GM23338 (cell line): ENCODE measurements at regions not wholly inside any gene's neighbourhood (a gene's known extent, or its start where the extent isn't known, plus 50 kb on each side); places are given as distances from the start of the nearest gene placed in this dataset.

Source experiments
- ATAC-seq: fragments of 200-7000 bp; cut with Tn5 transposase; 3 replicates; pipeline ENCODE4 v1.9.1; 2020
- DNase-seq: peaks from one replicate; pipeline ENCODE4 v3.0.0-alpha.2; 2015; ENCODE audit warnings: low spot score
- H2AFZ ChIP-seq: fragments of 200-600 bp; sonication (generic); 2 replicates; pipeline ENCODE4 v1.8.0; 2016; ENCODE audit warnings: antibody characterized with exemption, mild to moderate bottlenecking, moderate library complexity
- H3F3A ChIP-seq: fragments of 200-600 bp; sonication (generic); replicated peaks from 2 replicates; pipeline ENCODE4 v1.8.0; 2017; ENCODE audit warnings: antibody characterized with exemption, mixed run types, low read depth
- H3K27ac ChIP-seq: fragments of 200-600 bp; sonication (generic); 2 replicates; pipeline ENCODE4 v1.6.1; 2016; ENCODE audit warnings: low read depth
- H3K27me3 ChIP-seq: fragments of 200-600 bp; sonication (generic); 2 replicates; pipeline ENCODE4 v1.8.0; 2016; ENCODE audit warnings: mild to moderate bottlenecking, mixed run types, moderate library complexity; ENCODE audit not compliant: insufficient read depth
- H3K36me3 ChIP-seq: fragments of 200-600 bp; sonication (generic); 2 replicates; pipeline ENCODE4 v1.8.0; 2016; ENCODE audit warnings: mild to moderate bottlenecking; ENCODE audit not compliant: insufficient read depth
- H3K4me1 ChIP-seq: fragments of 200-600 bp; sonication (generic); 2 replicates; pipeline ENCODE4 v1.8.0; 2016; ENCODE audit warnings: mild to moderate bottlenecking, moderate library complexity; ENCODE audit not compliant: insufficient read depth
- H3K4me2 ChIP-seq: fragments of 200-600 bp; sonication (generic); 2 replicates; pipeline ENCODE4 v1.7.1; 2017; ENCODE audit warnings: mixed run types
- H3K4me3 ChIP-seq: fragments of 200-600 bp; sonication (generic); 2 replicates; pipeline ENCODE4 v1.6.1; 2016; ENCODE audit warnings: mixed run types
- H3K79me2 ChIP-seq: fragments of 200-600 bp; sonication (generic); replicated peaks from 2 replicates; pipeline ENCODE4 v1.8.0; 2017; ENCODE audit warnings: mild to moderate bottlenecking; ENCODE audit not compliant: insufficient read depth
- H3K9me2 ChIP-seq: fragments of 200-600 bp; sonication (generic); 2 replicates; pipeline ENCODE4 v1.8.0; 2017; ENCODE audit not compliant: insufficient read depth
- H4K20me1 ChIP-seq: fragments of 200-600 bp; sonication (generic); replicated peaks from 2 replicates; pipeline ENCODE4 v1.8.0; 2017; ENCODE audit warnings: mild to moderate bottlenecking; ENCODE audit not compliant: insufficient read depth
- H3K27ac Mint-ChIP-seq: 2 replicates; pipeline ENCODE4 v1.8.0; 2020; ENCODE audit warnings: inconsistent platforms, mild to moderate bottlenecking, moderate library complexity, mixed read lengths
- H3K27me3 Mint-ChIP-seq: 3 replicates; pipeline ENCODE4 v1.8.0; 2022; ENCODE audit warnings: low read depth, mild to moderate bottlenecking, moderate library complexity, mixed read lengths, inconsistent platforms; ENCODE audit not compliant: insufficient read depth, poor library complexity
- H3K36me3 Mint-ChIP-seq: 3 replicates; pipeline ENCODE4 v1.8.0; 2021; ENCODE audit warnings: low read depth, mild to moderate bottlenecking, inconsistent platforms, moderate library complexity, mixed read lengths
- H3K4me1 Mint-ChIP-seq: 3 replicates; pipeline ENCODE4 v1.8.0; 2020; ENCODE audit warnings: mild to moderate bottlenecking, inconsistent platforms, mixed read lengths
- H3K4me3 Mint-ChIP-seq: 3 replicates; pipeline ENCODE4 v1.8.0; 2021; ENCODE audit warnings: moderate library complexity, mild to moderate bottlenecking, inconsistent platforms, mixed read lengths
- H3K9me3 Mint-ChIP-seq: 3 replicates; pipeline ENCODE4 v1.8.0; 2020; ENCODE audit warnings: moderate library complexity, mild to moderate bottlenecking, inconsistent platforms, mixed read lengths
- ETS1 ChIP-seq: IDR thresholded peaks from 2 replicates; pipeline ENCODE4 v1.6.1; 2016; ENCODE audit warnings: antibody characterized with exemption
- NANOG ChIP-seq: IDR thresholded peaks from 2 replicates; pipeline ENCODE4 v1.6.1; 2016; ENCODE audit warnings: antibody characterized with exemption, borderline replicate concordance
- STAT1 ChIP-seq: IDR thresholded peaks from one replicate; pipeline ENCODE4 v1.6.1; 2016; ENCODE audit warnings: antibody characterized with exemption; ENCODE audit not compliant: unreplicated experiment
- TF ChIP-seq, protein P1 (sequence below): fragments of 250-450 bp; sonication (Bioruptor Pico); IDR thresholded peaks from 2 replicates; pipeline ENCODE4 v1.5.0; 2020; ENCODE audit warnings: mild to moderate bottlenecking, moderate library complexity
- TF ChIP-seq, protein P2 (sequence below): IDR thresholded peaks from one replicate; pipeline ENCODE4 v1.6.1; 2018; ENCODE audit warnings: antibody characterized with exemption; ENCODE audit not compliant: unreplicated experiment

GRCh38 chr2:185919155-185919554 lies 180.6 kb downstream of the FSIP2 start:
- no peak for TF ChIP-seq NANOG
- TF ChIP-seq, protein P1, sequence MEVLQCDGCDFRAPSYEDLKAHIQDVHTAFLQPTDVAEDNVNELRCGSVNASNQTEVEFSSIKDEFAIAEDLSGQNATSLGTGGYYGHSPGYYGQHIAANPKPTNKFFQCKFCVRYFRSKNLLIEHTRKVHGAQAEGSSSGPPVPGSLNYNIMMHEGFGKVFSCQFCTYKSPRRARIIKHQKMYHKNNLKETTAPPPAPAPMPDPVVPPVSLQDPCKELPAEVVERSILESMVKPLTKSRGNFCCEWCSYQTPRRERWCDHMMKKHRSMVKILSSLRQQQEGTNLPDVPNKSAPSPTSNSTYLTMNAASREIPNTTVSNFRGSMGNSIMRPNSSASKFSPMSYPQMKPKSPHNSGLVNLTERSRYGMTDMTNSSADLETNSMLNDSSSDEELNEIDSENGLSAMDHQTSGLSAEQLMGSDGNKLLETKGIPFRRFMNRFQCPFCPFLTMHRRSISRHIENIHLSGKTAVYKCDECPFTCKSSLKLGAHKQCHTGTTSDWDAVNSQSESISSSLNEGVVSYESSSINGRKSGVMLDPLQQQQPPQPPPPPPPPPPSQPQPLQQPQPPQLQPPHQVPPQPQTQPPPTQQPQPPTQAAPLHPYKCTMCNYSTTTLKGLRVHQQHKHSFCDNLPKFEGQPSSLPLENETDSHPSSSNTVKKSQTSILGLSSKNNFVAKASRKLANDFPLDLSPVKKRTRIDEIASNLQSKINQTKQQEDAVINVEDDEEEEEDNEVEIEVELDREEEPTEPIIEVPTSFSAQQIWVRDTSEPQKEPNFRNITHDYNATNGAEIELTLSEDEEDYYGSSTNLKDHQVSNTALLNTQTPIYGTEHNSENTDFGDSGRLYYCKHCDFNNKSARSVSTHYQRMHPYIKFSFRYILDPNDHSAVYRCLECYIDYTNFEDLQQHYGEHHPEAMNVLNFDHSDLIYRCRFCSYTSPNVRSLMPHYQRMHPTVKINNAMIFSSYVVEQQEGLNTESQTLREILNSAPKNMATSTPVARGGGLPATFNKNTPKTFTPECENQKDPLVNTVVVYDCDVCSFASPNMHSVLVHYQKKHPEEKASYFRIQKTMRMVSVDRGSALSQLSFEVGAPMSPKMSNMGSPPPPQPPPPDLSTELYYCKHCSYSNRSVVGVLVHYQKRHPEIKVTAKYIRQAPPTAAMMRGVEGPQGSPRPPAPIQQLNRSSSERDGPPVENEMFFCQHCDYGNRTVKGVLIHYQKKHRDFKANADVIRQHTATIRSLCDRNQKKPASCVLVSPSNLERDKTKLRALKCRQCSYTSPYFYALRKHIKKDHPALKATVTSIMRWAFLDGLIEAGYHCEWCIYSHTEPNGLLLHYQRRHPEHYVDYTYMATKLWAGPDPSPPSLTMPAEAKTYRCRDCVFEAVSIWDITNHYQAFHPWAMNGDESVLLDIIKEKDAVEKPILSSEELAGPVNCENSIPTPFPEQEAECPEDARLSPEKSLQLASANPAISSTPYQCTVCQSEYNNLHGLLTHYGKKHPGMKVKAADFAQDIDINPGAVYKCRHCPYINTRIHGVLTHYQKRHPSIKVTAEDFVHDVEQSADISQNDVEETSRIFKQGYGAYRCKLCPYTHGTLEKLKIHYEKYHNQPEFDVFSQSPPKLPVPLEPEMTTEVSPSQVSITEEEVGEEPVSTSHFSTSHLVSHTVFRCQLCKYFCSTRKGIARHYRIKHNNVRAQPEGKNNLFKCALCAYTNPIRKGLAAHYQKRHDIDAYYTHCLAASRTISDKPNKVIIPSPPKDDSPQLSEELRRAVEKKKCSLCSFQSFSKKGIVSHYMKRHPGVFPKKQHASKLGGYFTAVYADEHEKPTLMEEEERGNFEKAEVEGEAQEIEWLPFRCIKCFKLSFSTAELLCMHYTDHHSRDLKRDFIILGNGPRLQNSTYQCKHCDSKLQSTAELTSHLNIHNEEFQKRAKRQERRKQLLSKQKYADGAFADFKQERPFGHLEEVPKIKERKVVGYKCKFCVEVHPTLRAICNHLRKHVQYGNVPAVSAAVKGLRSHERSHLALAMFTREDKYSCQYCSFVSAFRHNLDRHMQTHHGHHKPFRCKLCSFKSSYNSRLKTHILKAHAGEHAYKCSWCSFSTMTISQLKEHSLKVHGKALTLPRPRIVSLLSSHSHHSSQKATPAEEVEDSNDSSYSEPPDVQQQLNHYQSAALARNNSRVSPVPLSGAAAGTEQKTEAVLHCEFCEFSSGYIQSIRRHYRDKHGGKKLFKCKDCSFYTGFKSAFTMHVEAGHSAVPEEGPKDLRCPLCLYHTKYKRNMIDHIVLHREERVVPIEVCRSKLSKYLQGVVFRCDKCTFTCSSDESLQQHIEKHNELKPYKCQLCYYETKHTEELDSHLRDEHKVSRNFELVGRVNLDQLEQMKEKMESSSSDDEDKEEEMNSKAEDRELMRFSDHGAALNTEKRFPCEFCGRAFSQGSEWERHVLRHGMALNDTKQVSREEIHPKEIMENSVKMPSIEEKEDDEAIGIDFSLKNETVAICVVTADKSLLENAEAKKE (CRISPR knock-in tag), result no peak
- TF ChIP-seq, protein P2, sequence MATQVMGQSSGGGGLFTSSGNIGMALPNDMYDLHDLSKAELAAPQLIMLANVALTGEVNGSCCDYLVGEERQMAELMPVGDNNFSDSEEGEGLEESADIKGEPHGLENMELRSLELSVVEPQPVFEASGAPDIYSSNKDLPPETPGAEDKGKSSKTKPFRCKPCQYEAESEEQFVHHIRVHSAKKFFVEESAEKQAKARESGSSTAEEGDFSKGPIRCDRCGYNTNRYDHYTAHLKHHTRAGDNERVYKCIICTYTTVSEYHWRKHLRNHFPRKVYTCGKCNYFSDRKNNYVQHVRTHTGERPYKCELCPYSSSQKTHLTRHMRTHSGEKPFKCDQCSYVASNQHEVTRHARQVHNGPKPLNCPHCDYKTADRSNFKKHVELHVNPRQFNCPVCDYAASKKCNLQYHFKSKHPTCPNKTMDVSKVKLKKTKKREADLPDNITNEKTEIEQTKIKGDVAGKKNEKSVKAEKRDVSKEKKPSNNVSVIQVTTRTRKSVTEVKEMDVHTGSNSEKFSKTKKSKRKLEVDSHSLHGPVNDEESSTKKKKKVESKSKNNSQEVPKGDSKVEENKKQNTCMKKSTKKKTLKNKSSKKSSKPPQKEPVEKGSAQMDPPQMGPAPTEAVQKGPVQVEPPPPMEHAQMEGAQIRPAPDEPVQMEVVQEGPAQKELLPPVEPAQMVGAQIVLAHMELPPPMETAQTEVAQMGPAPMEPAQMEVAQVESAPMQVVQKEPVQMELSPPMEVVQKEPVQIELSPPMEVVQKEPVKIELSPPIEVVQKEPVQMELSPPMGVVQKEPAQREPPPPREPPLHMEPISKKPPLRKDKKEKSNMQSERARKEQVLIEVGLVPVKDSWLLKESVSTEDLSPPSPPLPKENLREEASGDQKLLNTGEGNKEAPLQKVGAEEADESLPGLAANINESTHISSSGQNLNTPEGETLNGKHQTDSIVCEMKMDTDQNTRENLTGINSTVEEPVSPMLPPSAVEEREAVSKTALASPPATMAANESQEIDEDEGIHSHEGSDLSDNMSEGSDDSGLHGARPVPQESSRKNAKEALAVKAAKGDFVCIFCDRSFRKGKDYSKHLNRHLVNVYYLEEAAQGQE, result no peak
- TF ChIP-seq STAT1, result no peak
- TF ChIP-seq ETS1, result no peak

More at GRCh38 chr2:185919155-185919554, 180.6 kb downstream of the FSIP2 start:
- Histone ChIP-seq H3K79me2 (no peaks in the 10 kb centered on the region), H3K36me3 (no peaks in the 10 kb centered on the region), H4K20me1 (no peaks in the 10 kb centered on the region), H3K27me3 (no peaks in the 10 kb centered on the region), H2AFZ (no peak overlapping the region), H3K4me1 (no peaks in the 10 kb centered on the region), H3K4me3 (no peak overlapping the region), H3K9me2 (no peaks in the 10 kb centered on the region), H3K4me2 (no peak overlapping the region), H3K27ac (no peak overlapping the region), H3F3A (no peaks in the 10 kb centered on the region)
- DNase-seq, result no peak
- Mint-ChIP-seq H3K9me3 (no peaks in the 10 kb centered on the region), H3K4me3 (no peak overlapping the region), H3K36me3 (no peaks in the 10 kb centered on the region), H3K27me3 (no peaks in the 10 kb centered on the region), H3K27ac (no peak overlapping the region), H3K4me1 (no peaks in the 10 kb centered on the region)
- no peak for ATAC-seq
